HG03175 (cell line): ENCODE measurements at regions not wholly inside any gene's neighbourhood (a gene's known extent, or its start where the extent isn't known, plus 50 kb on each side); places are given as distances from the start of the nearest gene placed in this dataset.

Experiments used
- ATAC-seq: cut with Tn5 transposase; IDR thresholded peaks from one replicate; pipeline ENCODE4 v1.9.1; 2021; ENCODE audit warnings: mild to moderate bottlenecking, moderate library complexity; ENCODE audit not compliant: unreplicated experiment

DNA sequence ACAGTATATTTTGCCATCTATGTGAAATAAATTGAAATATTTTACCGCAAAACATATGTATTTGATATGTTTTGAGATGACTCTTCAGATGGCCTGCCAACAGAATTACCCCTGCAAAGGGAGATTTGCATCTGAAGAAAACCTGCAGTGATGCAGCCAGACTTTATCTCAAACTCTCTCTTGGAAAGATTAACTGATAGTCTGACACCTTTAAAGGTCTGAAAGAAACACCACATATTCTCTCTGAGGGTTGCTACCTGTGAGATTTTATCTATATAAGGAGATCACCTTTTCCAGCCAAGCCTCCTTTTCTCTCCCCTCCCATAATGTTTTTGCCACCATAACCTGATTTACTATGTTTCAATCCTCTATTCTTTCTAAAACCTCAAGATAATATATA lies 1106.3 kb upstream of the IGFBP7 start:
- ATAC-seq = no peak

DNA sequence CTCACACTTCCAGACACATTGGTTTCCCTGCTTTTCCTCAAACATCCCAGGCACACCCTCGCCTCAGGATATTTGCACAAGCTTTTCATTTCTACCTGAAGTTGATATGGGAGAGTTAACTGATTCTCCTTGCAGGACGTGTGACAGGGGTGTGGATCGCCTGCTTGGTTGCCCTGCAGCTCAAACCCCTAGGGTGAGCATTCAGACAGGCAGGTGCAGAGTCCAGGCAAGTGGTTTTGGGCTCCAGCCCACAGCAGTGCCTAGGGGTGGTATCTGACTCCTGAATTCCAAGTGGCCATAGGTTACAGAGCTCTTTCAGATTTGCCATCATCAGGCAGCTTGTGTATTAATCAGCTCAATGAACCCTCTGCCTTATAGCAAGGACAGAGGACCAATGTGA lies 1104.2 kb upstream of the IGFBP7 start:
- ATAC-seq = no peak

DNA sequence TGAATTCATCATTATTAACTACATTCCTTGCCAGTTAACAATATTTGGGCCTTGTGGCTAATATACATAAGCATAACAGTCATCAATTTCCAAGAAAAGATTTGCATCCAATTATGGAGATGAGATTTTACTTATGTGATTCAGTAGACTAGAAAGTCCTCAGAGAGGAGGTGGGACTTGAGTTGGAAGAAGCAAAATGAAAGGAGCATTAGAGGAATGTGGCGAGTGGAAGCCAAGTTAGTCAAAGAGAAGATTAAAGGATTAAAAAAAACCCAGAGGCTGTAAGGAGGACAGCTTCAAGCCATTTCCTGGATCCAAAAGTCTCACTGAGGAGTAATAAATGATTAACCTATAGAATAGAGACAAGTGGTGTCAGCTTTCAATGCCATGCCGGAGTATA lies 1099.4 kb upstream of the IGFBP7 start:
- no peak for ATAC-seq

DNA sequence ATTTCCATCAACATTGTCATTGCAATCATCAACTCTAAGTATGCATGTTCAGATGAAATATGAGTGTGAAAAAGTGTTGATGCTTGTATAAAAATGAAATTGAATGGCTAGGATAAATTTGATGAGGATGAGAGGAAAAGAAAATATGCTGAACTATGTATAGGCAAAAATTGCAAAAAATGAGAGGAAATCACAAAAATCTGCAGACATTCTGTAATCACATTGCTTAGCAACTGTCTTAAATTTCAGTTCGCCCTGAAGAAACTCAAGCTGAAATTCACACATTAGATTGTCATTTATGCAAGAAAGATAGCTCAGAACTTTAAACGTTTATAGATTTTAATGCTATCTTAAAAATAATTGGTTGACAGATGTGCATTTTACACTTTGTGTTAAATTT lies 1098.8 kb upstream of the IGFBP7 start:
- ATAC-seq = no peak

DNA sequence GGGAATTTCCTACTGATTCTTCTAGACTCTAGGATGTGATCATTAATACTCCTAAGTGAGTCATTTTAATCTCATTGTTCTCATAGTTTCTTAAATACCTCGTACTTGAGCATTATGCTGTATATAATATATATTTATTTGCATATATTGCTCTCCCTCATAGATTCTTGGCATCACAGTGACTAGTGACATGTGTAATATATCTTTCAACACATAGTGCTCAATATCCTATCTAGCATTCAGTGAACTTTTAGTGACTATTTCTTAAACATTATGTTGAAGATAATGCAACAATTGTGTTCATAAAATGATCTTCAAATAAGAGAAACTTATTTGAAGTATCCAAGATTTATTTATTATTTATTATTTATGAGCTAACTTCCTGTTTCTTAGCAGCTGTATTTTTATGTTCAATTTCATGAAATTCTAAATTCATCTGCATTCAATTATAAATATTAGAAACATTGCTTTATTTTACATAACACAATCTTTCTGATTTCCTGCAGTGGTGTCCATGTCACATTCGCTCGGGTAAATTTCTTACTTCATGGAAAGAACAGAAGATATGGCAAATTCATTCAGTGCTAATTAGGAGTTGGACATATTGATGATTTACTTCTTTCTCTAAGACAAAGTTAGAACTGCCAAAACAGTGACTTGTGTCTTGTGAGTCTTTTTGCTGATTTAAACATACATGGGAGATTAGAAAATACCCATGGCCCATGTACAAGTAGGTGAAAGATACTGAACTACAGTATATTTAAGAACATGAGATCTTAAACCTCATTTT lies 1095.5 kb upstream of the IGFBP7 start:
- no peak for ATAC-seq

DNA sequence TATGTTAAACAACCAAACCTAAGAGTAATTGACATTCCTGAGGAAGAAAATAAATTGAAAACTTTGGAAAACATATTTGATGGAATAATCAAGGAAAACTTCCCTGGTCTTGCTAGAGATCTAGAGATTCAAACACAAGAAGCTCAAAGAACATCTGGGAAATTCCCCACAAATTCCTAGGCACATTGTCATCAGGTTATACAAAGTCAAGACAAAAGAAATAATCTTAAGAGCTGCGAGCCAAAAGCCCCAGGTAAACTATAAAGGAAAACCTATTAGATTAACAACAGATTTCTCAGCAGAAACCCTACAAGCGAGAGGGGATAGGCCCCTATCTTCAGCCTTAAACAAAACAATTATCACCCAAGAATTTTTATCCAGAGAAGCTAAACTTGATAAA lies 1082.0 kb upstream of the IGFBP7 start:
- ATAC-seq = no peak

DNA sequence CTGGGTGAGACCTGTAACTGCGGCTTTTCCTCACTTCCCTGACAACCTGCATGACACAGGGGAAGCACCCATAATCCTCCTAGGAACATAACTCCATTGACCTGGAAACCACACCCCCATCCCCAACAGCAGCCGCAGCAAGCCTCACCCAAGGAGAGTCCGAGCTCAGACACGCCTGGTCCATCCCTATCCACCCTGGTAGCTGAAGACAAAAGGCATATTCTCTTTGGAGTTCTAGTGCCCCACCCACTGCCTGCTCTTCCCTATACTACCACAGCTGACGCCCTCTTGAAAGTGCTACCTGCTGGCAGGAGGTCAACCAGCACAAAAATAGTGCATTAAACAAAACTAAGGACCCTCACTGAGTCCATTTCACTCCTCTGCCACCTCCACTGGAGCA lies 1080.9 kb upstream of the IGFBP7 start:
- ATAC-seq = no peak

DNA sequence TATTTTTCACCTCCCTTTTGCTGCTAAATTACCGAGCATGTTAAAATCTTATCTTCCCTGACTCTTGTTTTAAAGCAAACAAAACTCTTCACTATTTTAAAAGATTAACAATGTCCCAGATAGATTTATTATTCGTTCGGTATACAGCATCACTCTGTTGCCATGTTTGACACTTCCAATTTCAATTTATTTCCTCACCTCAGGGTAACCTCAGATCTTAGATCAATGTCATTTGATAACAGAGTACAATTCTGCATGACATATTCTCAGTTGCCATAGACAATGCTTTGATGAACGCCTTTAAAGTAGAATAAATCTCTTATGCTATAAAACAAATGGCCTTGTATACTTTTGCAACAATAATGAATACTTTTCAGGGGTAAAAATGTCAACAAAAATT lies 1078.1 kb upstream of the IGFBP7 start:
- ATAC-seq = no peak

DNA sequence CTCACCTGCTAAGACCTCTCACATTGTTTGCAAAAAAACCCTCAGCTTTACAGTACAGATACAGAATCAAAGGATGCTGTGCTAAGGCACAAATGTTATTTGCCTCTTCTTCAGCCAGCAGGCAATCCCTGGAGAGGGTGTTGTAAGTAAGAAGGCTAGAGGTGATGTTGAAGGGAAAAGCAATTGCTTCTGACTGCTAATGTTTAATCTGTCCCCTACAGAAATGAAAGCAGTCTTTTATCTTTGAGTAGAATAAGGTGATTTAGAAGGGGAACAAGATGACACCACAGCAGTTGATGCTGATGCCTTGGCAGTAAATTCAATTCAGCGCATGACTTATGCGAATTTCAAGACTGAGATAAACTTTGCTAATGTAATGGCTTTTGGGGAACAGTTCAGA lies 1064.8 kb upstream of the IGFBP7 start:
- ATAC-seq = no peak

DNA sequence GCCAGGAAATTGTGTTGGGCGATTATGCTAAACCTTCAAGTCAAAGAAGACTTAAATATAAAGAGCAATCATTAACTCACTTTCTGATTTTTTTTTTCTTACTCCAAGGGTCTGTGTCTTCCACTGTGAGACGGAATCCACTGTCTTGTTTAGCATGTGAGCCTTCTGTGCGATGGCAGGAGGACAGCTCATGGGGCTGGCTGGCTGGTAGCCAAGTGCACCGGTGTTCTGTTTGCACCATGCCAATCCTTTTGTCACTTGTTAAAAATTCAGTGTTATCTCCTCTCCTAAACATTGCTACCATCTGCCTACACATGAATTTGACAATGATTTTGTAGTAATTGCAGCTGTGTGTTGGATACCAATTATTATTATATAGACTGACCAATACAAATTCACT lies 1056.3 kb upstream of the IGFBP7 start:
- no peak for ATAC-seq

DNA sequence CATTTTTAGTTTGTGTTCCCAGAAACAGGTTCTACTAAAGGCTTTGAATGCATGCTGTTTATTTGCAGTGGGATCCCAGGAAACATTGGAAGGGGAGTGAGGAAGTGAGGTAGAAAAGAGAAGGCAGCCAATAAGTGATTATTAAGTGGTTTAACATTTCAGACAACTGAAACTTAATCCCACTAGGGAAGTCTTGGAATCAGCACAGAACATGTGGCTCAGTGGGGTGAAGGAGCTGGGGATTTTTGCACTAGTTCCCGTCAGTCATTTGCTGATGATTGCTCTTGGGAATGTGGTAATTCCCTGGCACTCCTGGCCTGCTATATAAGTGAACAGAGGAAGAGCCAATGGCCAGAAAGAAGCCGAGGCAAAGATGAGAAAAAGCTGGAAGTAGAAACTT lies 1053.0 kb upstream of the IGFBP7 start:
- no peak for ATAC-seq

DNA sequence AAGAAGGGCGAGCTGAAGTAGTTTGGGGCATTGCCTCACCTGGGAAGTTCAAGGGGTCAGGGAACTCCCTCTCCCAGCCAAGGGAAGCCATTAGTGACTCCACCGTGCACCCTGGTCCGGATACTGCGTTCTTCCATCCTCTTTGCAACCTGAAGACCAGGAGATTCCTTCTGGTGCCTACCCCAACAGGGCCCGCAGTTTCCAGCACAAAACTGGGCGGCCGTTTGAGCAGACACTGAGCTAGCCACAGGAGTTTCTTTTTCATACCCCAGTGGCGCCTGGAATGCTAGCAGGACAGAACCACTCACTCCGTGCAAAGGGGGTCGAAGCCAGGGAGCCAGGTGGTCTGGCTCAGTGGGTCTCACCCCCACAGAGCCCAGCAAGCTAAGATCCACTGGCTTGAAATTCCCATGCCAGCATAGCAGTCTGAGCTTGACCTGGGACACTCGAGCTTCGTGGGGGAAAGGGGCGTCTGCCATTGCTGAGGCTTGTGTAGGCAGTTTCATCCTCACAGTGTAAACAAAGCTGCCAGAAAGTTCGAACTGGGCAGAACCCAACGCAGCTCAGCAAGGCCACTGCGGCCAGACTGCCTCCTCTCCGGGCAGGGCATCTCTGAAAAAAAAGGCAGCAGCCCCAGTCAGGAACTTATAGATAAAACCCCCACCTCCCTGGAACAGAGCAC lies 1039.4 kb upstream of the IGFBP7 start:
- no peak for ATAC-seq

DNA sequence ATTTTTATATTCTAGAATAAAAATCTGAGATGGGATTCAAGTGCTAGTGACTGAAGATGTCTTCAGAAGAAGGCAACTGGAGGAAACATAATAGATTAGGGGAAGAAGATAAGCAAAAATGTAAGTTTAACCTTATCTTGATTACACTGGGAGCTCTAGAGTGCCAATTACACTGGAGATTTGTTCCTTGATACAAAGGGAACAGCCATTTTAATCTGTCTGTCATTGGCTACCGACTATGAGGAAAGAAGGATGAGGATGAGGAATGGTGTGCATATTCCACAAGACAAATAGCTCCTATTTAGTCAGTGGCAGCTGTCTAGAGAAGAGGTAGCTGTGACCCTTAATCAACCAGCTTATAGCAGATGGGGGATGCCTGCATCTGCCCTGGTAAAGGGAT lies 1034.5 kb upstream of the IGFBP7 start:
- ATAC-seq = no peak

DNA sequence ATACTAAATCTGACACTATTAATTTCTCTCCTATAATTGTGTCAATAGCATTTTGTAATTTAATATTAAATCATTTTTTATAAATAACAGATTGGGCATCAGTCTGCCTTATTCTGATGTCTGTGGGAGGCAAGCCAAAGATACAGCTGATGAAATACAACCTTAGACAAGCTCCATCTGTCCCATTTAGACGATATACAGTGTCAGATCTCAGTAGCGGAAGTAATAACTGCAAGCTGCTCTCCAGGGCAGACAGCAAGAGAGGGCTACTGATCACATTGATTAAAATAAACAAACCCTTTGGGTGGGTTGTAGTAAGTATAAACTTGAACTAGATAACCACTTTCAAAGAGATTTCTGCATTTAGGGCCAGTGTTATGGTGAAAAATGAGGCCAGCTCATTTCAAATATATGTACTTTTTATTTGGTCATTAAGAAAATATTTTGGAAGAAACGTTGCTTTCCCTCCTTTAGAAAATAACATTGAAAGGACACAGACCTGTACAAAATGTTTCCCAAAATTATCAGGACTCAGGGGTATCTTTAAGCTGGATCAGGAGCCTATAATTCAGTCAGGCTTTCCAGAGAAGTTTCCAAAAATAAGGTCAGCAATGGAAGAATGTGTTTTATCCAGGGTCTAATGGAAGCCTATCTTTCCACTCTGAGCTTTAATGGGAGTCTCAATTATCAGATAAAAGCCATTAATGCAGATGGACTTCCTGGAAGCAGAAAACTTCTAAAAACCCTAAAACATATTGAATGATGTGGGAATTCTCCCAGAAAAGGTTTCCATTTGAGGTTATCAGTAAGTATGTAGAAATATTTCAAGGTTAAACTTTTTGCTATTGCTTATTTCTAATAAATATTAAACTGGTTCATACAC lies 1028.8 kb upstream of the IGFBP7 start:
- no peak for ATAC-seq

DNA sequence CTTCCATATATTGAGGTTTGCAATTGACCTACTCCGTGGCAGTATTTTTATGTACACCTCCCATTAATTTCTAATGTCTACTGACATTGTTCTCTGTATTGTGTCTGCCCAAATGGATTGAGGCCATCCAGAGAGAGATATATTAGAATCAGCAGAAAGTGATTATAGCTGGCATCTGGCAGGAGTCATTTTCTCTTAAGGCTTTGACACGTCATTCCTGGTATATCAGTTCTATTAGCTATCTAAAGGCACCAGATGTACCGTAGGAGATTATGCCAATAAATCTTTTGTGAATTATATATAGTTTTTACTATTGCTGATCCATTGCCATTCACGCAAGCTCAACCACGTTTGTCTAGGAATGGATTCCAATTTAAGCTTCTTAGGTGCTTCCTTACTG lies 1026.4 kb upstream of the IGFBP7 start:
- ATAC-seq = no peak

DNA sequence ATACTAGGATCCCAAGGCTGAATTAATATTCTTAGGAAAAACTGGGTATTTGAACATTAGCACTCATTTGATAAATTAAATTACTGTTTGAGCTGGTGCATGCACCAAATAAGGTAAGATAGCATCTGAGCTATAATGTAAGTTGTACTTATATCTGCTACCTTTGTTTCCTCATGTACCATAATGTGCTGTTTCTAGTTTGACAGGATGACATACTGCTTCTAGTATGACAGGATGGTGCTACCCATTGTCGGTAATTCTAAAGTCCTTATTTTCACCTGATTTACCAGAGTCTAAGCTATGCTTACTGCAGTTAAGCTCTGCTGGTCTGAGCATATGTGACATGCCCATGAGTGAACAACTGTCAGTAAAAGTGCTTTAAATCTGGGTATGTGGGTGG lies 1017.5 kb upstream of the IGFBP7 start:
- ATAC-seq = no peak

DNA sequence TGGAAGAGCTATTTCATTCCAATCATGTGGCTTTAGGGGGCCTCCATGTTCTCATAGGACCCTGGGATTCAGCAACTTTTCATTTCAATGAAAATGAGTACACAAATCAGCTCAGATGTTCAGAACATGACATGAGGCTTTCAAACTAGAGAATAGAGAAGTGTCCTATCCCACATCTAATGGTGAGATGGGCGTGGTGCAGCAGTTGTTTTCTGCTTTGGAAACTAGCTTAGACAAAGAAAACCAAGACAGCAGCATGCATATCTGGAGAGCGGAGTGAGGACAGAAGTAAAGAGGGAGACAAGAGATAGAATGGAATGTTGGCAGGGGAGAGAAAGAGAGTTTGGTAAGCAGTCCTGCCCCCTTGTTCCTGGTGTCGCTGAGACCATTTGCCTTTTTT lies 1009.1 kb upstream of the IGFBP7 start:
- no peak for ATAC-seq

DNA sequence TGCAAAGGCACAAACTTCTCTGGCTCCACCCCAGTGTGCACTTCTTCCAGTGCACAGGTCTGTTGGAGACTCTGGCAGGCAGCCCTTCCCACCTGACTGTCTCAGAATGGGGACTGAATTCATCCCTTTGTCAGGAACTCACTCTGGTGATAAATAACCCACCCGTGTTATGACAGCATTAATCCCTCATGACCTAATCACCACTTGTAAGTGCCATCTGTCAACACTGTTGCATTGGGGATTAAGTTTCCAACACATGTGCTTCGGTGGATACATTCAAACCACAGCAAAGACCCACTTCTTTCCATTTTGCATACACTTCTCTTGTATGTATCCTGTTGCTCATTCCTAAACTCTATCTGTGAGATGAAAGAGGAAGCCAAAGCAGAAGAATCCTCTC lies 1002.9 kb upstream of the IGFBP7 start:
- no peak for ATAC-seq

DNA sequence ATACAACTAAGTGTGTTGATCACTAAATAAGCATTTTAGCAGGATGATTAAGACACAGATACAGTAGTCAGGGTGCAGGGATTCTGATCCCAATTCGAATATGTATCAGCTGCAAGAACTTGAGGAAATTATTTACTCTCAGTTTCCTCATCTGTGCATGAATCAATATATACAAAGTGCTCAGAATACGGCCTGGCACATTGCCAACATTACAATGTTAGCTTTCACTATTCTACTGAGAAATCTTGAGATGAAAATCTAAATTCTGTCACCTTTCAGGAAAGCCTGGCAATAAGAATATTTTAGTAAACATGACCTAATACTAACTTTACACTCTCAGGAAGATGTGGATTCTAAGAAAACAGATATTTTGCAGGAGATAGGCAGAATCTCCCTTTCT lies 1001.6 kb upstream of the IGFBP7 start:
- ATAC-seq = no peak

DNA sequence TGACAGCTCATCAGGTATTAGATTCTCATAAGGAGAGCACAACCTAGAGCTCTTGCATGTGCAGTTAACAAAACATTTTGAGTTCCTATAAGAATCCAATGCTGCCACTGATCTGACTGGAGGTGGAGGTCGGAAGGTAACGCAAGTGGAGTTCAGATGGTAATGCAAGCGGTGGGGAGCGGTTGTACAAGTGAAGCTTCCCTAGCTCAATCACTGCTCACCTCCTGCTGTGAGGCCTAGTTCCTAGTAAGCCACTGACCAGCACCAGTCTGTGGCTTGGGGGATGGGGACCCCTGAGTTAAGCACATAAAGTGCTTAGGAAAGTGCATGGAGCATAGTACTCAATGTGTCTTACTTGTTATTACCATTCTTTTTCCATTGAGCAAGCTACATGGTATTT lies 983.2 kb upstream of the IGFBP7 start:
- ATAC-seq = no peak

DNA sequence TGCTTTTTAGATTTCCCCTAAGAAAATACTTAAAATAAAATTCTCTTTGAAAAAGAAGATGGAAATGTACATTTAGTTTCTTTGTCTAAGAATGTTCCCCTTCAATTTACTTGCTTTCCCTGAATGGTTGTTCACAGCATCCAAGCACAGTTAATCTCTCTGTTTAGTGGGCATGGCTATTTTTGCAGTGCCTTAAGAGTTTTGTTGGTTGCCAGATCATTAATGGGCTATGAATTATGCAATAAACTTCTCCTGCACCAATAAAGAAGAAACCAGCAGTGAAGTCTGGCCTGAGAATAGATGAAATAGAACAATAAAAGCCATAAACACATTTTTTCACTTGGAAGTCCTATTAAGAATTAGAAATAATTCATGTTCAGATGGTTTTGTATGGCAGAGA lies 980.4 kb upstream of the IGFBP7 start:
- no peak for ATAC-seq

DNA sequence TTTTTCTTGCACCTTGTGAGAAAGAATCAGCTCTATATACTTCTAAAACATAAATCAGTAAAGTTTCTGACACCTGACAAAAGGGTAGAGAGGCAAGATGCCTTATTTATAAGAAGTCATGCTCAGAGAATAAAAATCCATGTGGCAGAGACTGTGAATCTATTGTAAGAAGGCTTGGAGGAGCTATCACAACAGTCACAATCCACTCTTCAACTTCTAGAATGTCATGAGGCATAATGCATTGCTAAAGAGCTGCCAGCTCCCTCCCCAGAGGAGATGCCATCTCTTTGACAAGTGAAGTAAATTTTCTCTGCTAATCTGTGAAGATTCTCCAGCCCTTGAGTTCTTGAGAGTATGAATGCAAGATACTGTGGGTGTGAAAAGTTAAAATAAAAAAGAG lies 971.2 kb upstream of the IGFBP7 start:
- ATAC-seq = no peak
